Transverse colon (tissue), 4 donors: ENCODE measurements at regions not wholly inside any gene's neighbourhood (a gene's known extent, or its start where the extent isn't known, plus 50 kb on each side); places are given as distances from the start of the nearest gene placed in this dataset.

Source experiments
- DNase-seq: peaks from one replicate; pipeline ENCODE4 v3.0.0-alpha.2; 2019
- H3K27ac ChIP-seq, 4 donors: fragments of 200-600 bp; sonication (generic); 2 replicates each; pipeline ENCODE4 v1.5.1; 2016 to 2018; ENCODE audit warnings: inconsistent platforms in 4 of 4
- H3K27me3 ChIP-seq: fragments of 200-600 bp; sonication (generic); 2 replicates; pipeline ENCODE4 v1.5.1; 2017; ENCODE audit warnings: inconsistent platforms
- H3K36me3 ChIP-seq, 4 donors: fragments of 200-600 bp; sonication (generic); 2 replicates each; pipeline ENCODE4 v1.5.1; 2017 to 2019; ENCODE audit warnings: inconsistent platforms in 4 of 4
- H3K4me1 ChIP-seq, 4 donors: fragments of 200-600 bp; sonication (generic); 2 replicates each; pipeline ENCODE4 v1.5.1; 2017 to 2020; ENCODE audit warnings: inconsistent platforms in 4 of 4
- H3K4me3 ChIP-seq, 4 donors: fragments of 200-600 bp; sonication (generic); 1 replicate in 1 of 4; 2 replicates in 3 of 4; pipeline versions ENCODE4 v1.5.1 to v1.6.1; 2017 to 2019; ENCODE audit warnings: inconsistent platforms in 4 of 4
- H3K9me3 ChIP-seq, 2 donors: fragments of 200-600 bp; sonication (generic); 2 replicates each; pipeline ENCODE4 v1.5.1; 2017 to 2019; ENCODE audit warnings: inconsistent platforms in 2 of 2
- CTCF ChIP-seq, 5 experiments: fragments of 200-600 bp in 3 of 5; fragments of 450-650 bp in 2 of 5; sonication (generic) in 3 of 5; IDR thresholded peaks; 1 replicate in 2 of 5; 2 replicates in 3 of 5; pipeline ENCODE4 v1.5.1; 2016 to 2017; ENCODE audit warnings: antibody characterized with exemption in 5 of 5, inconsistent platforms in 3 of 5, mild to moderate bottlenecking in 2 of 5, moderate library complexity in 1 of 5
- EP300 ChIP-seq: sonication (generic); formaldehyde crosslinking; IDR thresholded peaks from one replicate; pipeline ENCODE4 v1.6.1; 2017; ENCODE audit warnings: antibody characterized with exemption, low read depth
- POLR2A ChIP-seq: fragments of 450-650 bp; IDR thresholded peaks from one replicate; pipeline ENCODE4 v1.6.1; 2016; ENCODE audit warnings: antibody characterized with exemption, mild to moderate bottlenecking, moderate library complexity
- POLR2AphosphoS5 ChIP-seq, 3 donors: sonication (generic); formaldehyde crosslinking; IDR thresholded peaks; one replicate each; pipeline ENCODE4 v1.6.1; 2016; ENCODE audit warnings: antibody characterized with exemption in 3 of 3
- WGBS, 2 donors: methylation state at CpG; one replicate each; pipeline ENCODE4 v1.1.5; 2018; ENCODE audit warnings: low coverage in 1 of 2; 5-methylcytosine and 5-hydroxymethylcytosine counted together
- in situ Hi-C, 4 donors: fragments of 200-750 bp; cut with MboI; loops; one replicate each; pipeline versions ENCODE4 v1.15.0 to v1.15.1; 2017; ENCODE audit warnings: low sequenced_read_pairs in 3 of 4, low pct_ligation_motif_present in 1 of 4, low pct_unique_long_range_greater_than_20kb in 1 of 4
- intact Hi-C: fragments of 100-400 bp; cut with DNase I; formaldehyde crosslinking; loops from one replicate; pipeline ENCODE4 v1.15.1; 2023; ENCODE audit warnings: low total_unique reads

DNA sequence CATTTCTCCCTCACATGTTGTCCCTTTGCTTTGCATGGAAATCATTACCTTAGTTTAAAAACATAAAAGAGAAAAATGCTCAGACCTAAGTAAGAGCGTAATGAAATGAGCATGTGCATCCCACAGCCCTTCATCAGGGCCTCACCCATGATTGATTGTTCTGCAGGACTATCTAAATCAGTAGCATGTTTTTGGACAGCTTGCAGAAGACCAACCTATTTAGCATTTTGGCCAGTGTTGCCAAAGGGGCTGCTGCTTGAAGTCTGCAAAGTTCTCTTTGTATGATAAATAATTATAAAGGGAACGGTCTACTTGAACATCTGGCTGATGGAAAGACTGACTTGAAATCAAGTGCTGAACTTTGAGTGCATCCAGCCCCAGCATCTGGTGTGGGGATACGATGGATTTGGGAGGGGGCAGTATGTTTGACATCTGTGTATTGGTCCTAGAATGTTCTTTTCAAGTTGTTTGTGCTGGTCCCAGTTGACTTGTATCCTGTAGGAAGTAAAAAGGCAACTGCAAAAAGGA, 76.1 kb upstream of the LIMCH1 start:
- intact Hi-C loops: no loop called here
- no peaks in the 10 kb centered on the region for H3K27me3 ChIP-seq
- no peak for TF ChIP-seq POLR2A
- TF ChIP-seq CTCF (IDR thresholded peaks at IDR 0.05): no peak
- TF ChIP-seq EP300: no peak
- no peak for TF ChIP-seq POLR2AphosphoS5 (IDR thresholded peaks at IDR 0.05)
- 60 to 67% methylated on average over 3 of the region's 3 CpGs for WGBS, 2 donors
- H3K36me3 ChIP-seq: no peaks in the 10 kb centered on the region
- H3K4me1 ChIP-seq: no peaks in the 10 kb centered on the region
- no peak overlapping the region for H3K4me3 ChIP-seq
- DNase-seq: no peak
- in situ Hi-C loops: no loop called here
- H3K27ac ChIP-seq: no peak overlapping the region
- no peaks in the 10 kb centered on the region for H3K9me3 ChIP-seq

DNA sequence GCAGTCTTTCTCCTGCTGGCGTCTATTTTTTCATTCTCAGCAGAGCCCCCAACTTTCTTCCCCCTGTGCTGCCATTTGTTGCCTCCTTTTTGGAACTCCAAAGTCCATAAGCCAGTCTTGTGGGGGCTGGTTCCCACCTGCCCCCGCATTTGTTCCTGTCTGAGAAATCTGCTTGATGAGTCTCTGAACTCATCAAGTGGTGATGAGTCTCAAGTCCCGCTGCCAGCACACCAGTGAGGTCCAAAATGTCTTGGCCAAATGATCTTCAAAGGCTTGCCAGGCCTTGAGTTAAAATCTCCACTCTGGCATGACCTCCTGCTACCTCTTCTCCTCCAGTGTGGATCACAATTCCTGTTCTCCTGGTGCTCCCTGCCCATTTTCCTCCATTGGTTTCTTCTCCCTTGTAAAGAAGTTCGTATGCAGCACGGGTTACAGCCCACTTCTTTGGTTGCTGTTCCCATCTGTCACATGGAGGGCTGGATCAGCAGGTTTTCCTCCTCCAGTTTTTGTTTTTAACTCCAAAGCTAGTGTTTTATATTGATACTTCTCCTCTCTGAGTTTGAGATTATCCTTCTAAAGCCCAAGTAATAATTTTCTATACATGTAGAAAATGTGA, 72.7 kb upstream of the LIMCH1 start:
- Histone ChIP-seq H3K36me3 (no peaks in the 10 kb centered on the region), H3K4me1 (no peaks in the 10 kb centered on the region), H3K27ac (no peak overlapping the region), H3K4me3 (no peak overlapping the region), H3K27me3 (no peaks in the 10 kb centered on the region), H3K9me3 (no peaks in the 10 kb centered on the region)
- no peak for TF ChIP-seq POLR2AphosphoS5 (IDR thresholded peaks at IDR 0.05)
- no peak for TF ChIP-seq CTCF (IDR thresholded peaks at IDR 0.05)
- TF ChIP-seq POLR2A: no peak
- no peak for TF ChIP-seq EP300
- 86 to 92% methylated on average over 5 of the region's 5 CpGs for WGBS, 2 donors
- intact Hi-C loops: no loop called here
- DNase-seq: no peak
- in situ Hi-C loops: no loop called here

DNA sequence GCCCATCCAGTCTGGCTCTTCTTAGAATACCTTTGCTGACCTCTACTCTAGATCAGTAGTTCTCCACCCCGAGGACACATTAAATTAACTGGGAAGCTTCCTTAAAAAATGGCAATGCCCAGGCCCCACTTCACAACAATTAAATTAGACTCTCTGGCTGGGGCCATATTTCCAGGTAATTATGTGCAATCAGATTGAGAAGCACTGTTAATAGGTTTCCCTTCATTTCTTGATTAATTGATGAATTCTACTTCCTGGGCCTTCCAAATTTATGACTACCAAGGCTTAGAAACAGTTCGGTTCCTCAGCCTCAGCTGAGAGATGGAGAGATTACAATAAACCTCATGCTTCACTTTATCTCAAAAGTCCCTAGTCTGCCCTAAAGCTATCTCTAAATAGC, 71.7 kb upstream of the LIMCH1 start:
- no peak for TF ChIP-seq POLR2AphosphoS5 (IDR thresholded peaks at IDR 0.05)
- TF ChIP-seq EP300: no peak
- TF ChIP-seq CTCF (IDR thresholded peaks at IDR 0.05): no peak
- no peak for TF ChIP-seq POLR2A
- WGBS, 2 donors: 83 to 87% methylated on average over 1 to 2 of the region's 2 CpGs
- Histone ChIP-seq H3K9me3 (no peaks in the 10 kb centered on the region), H3K4me1 (no peaks in the 10 kb centered on the region), H3K4me3 (no peak overlapping the region), H3K27ac (no peak overlapping the region), H3K36me3 (no peaks in the 10 kb centered on the region), H3K27me3 (no peaks in the 10 kb centered on the region)
- intact Hi-C loops (no loop called here), in situ Hi-C loops (no loop called here)
- no peak for DNase-seq

GRCh38 chr4:41468122-41468521, 69.8 kb upstream of the LIMCH1 start:
- H3K36me3 ChIP-seq: no peaks in the 10 kb centered on the region
- intact Hi-C loops (no loop called here), in situ Hi-C loops (no loop called here)
- H3K27me3 ChIP-seq: no peaks in the 10 kb centered on the region
- no peak overlapping the region for H3K4me3 ChIP-seq
- TF ChIP-seq POLR2AphosphoS5 (IDR thresholded peaks at IDR 0.05) (no peak), CTCF (IDR thresholded peaks at IDR 0.05) (no peak), POLR2A (no peak), EP300 (no peak)
- H3K4me1 ChIP-seq: no peaks in the 10 kb centered on the region
- 17 to 52% methylated on average over 1 of the region's 1 CpG for WGBS, 2 donors
- no peaks in the 10 kb centered on the region for H3K9me3 ChIP-seq
- no peak for DNase-seq
- H3K27ac ChIP-seq: no peak overlapping the region
